Ishikawa (cell line): ENCODE measurements at regions not wholly inside any gene's neighbourhood (a gene's known extent, or its start where the extent isn't known, plus 50 kb on each side); places are given as distances from the start of the nearest gene placed in this dataset.

Source experiments
- CEBPB ChIP-seq: IDR thresholded peaks from 2 replicates; pipeline ENCODE4 v1.6.1; 2012
- CREB1 ChIP-seq: IDR thresholded peaks from 2 replicates; pipeline ENCODE4 v1.6.1; 2012; ENCODE audit warnings: low read depth
- EGR1 ChIP-seq: IDR thresholded peaks from 2 replicates; pipeline ENCODE4 v1.6.1; 2012
- EP300 ChIP-seq: IDR thresholded peaks from 2 replicates; pipeline ENCODE4 v1.6.1; 2012; ENCODE audit warnings: borderline replicate concordance
- FOXM1 ChIP-seq: IDR thresholded peaks from 2 replicates; pipeline ENCODE4 v1.6.1; 2012; ENCODE audit warnings: low read depth, borderline replicate concordance
- MAX ChIP-seq: IDR thresholded peaks from 2 replicates; pipeline ENCODE4 v1.6.1; 2012
- NFIC ChIP-seq: IDR thresholded peaks from 2 replicates; pipeline ENCODE4 v1.6.1; 2012
- RAD21 ChIP-seq: IDR thresholded peaks from 2 replicates; pipeline ENCODE4 v1.6.1; 2012; ENCODE audit warnings: low read depth
- REST ChIP-seq: IDR thresholded peaks from 2 replicates; pipeline ENCODE4 v1.6.1; 2012; ENCODE audit warnings: low read depth, mild to moderate bottlenecking
- TAF1 ChIP-seq: IDR thresholded peaks from 2 replicates; pipeline ENCODE4 v1.6.1; 2012; ENCODE audit warnings: low read depth, mild to moderate bottlenecking
- TCF12 ChIP-seq: IDR thresholded peaks from 2 replicates; pipeline ENCODE4 v1.6.1; 2012; ENCODE audit warnings: low read depth
- TEAD4 ChIP-seq: IDR thresholded peaks from 2 replicates; pipeline ENCODE4 v1.6.1; 2012
- USF1 ChIP-seq: IDR thresholded peaks from 2 replicates; pipeline ENCODE4 v1.6.1; 2012
- YY1 ChIP-seq: IDR thresholded peaks from 2 replicates; pipeline ENCODE4 v1.6.1; 2012; ENCODE audit warnings: low read depth
- ZBTB7A ChIP-seq: IDR thresholded peaks from 2 replicates; pipeline ENCODE4 v1.6.1; 2012; ENCODE audit warnings: low read depth

GRCh38 chr13:85262499-85262898, 536.7 kb downstream of the SLITRK6 start:
- no peak for TF ChIP-seq TEAD4
- TF ChIP-seq ZBTB7A, result no peak
- no peak for TF ChIP-seq YY1
- TF ChIP-seq EGR1, result no peak
- no peak for TF ChIP-seq TAF1
- no peak for TF ChIP-seq NFIC

GRCh38 chr13:85261757-85262346, 537.4 kb downstream of the SLITRK6 start:
- no peak for TF ChIP-seq EGR1
- TF ChIP-seq RAD21, result peak; percentile 43
- TF ChIP-seq YY1, result no peak
- TF ChIP-seq EP300, result no peak
- TF ChIP-seq MAX, result no peak

- TF ChIP-seq CEBPB (no peak), EP300 (no peak), ZBTB7A (no peak), CREB1 (no peak), MAX (no peak), YY1 (no peak), TCF12 (no peak), TEAD4 (no peak), EGR1 (no peak), TAF1 (no peak), NFIC (no peak), REST (no peak), RAD21 (no peak), USF1 (no peak)
These were observed 538.3 kb downstream of the SLITRK6 start for GRCh38 chr13:85260896-85261295.

- no peak for TF ChIP-seq REST
- TF ChIP-seq TCF12, result no peak
- TF ChIP-seq CEBPB, result no peak
- TF ChIP-seq YY1, result no peak
- TF ChIP-seq EP300, result no peak
- no peak for TF ChIP-seq USF1
- no peak for TF ChIP-seq ZBTB7A
- no peak for TF ChIP-seq NFIC
- no peak for TF ChIP-seq RAD21
- no peak for TF ChIP-seq EGR1
These were observed 543.2 kb downstream of the SLITRK6 start for GRCh38 chr13:85255978-85256377.

- TF ChIP-seq MAX, result no peak
These were observed 544.6 kb downstream of the SLITRK6 start for GRCh38 chr13:85254641-85255040.

- TF ChIP-seq TEAD4 (no peak), YY1 (no peak), RAD21 (no peak), FOXM1 (no peak), USF1 (no peak), ZBTB7A (no peak), NFIC (no peak), CREB1 (no peak), MAX (no peak), TAF1 (no peak), TCF12 (no peak), CEBPB (no peak), EGR1 (no peak), EP300 (no peak), REST (no peak)
These were observed 550.1 kb downstream of the SLITRK6 start for GRCh38 chr13:85249151-85249550.
